A549 (cell line): ENCODE measurements at regions not wholly inside any gene's neighbourhood (a gene's known extent, or its start where the extent isn't known, plus 50 kb on each side); places are given as distances from the start of the nearest gene placed in this dataset.

ENCODE experiments used
- ATAC-seq, 2 experiments: fragments of 200-7000 bp in 1 of 2; fragments of >200 bp in 1 of 2; cut with Nextera tagmentation in 1 of 2; cut with Tn5 transposase in 1 of 2; 3 replicates each; pipeline versions ENCODE4 v1.8.0 to v1.9.1; 2018 to 2020; ENCODE audit warnings: mild to moderate bottlenecking in 1 of 2, moderate library complexity in 1 of 2
- CTCF ChIA-PET: fragments of 300-600 bp; sonication (Branson Sonifier 250); formaldehyde crosslinking; extraction: SDS; loops from one replicate; lab custom pipeline; 2021; ENCODE audit warnings: antibody characterized with exemption, inconsistent platforms; lab: Yijun Ruan, JAX
- POLR2A ChIA-PET: fragments of 350-600 bp; formaldehyde crosslinking; extraction: SDS; loops from one replicate; lab custom pipeline; 2021; ENCODE audit warnings: antibody characterized with exemption, inconsistent platforms; lab: Yijun Ruan, JAX
- DNase-seq, 2 experiments: peaks; one replicate each; pipeline versions ENCODE4 v3.0.0 to v3.0.0-alpha.2; 2011 to 2016; ENCODE audit warnings: low read depth in 1 of 2, low spot score in 1 of 2
- FAIRE-seq: peaks from 2 replicates; lab custom pipeline; 2011; peaks lifted over from hg19 to GRCh38; lab: Jason Lieb, UNC
- H3K27ac ChIP-seq, 2 experiments: fragments of >200 bp; sonication (Bioruptor Twin); formaldehyde crosslinking; 3 replicates each; pipeline ENCODE4 v1.5.1; 2016 to 2017
- H3K4me1 ChIP-seq: fragments of >200 bp; sonication (Bioruptor Twin); formaldehyde crosslinking; 3 replicates; pipeline ENCODE4 v1.6.1; 2016
- H3K4me2 ChIP-seq: fragments of >200 bp; sonication (Bioruptor Twin); formaldehyde crosslinking; 3 replicates; pipeline ENCODE4 v1.6.1; 2016
- H3K4me3 ChIP-seq: fragments of >200 bp; sonication (Bioruptor Twin); formaldehyde crosslinking; 3 replicates; pipeline ENCODE4 v1.5.1; 2016
- H3K9me3 ChIP-seq: fragments of >200 bp; sonication (Bioruptor Twin); formaldehyde crosslinking; 3 replicates; pipeline ENCODE4 v1.6.1; 2016
- CBX2 ChIP-seq: fragments of 200-600 bp; sonication (generic); IDR thresholded peaks from 2 replicates; pipeline ENCODE4 v1.6.1; 2016; ENCODE audit warnings: low read depth, mild to moderate bottlenecking, borderline replicate concordance
- CBX8 ChIP-seq: fragments of 200-600 bp; sonication (generic); IDR thresholded peaks from 2 replicates; pipeline ENCODE4 v1.6.1; 2016
- CHD2 ChIP-seq: fragments of 150-350 bp; IDR thresholded peaks from 2 replicates; pipeline ENCODE4 v1.6.1; 2014; ENCODE audit warnings: low read length; ENCODE audit not compliant: partially characterized antibody
- E2F6 ChIP-seq: IDR thresholded peaks from 2 replicates; pipeline ENCODE4 v1.6.1; 2012; ENCODE audit warnings: low read depth, borderline replicate concordance
- EHF ChIP-seq: fragments of 250-450 bp; sonication (Bioruptor Pico); IDR thresholded peaks from 2 replicates; pipeline ENCODE4 v1.5.0; 2020; ENCODE audit warnings: mild to moderate bottlenecking
- EP300 ChIP-seq, 2 experiments: fragments of >200 bp; sonication (Bioruptor Twin); formaldehyde crosslinking; IDR thresholded peaks; 2 replicates in 1 of 2; 3 replicates in 1 of 2; pipeline ENCODE4 v1.6.1; 2016 to 2017
- FOXS1 ChIP-seq: fragments of 250-450 bp; sonication (Bioruptor Pico); IDR thresholded peaks from 2 replicates; pipeline ENCODE4 v1.5.0; 2020; ENCODE audit warnings: mild to moderate bottlenecking, moderate library complexity
- HDAC2 ChIP-seq: fragments of 200-600 bp; sonication (generic); IDR thresholded peaks from 2 replicates; pipeline ENCODE4 v1.6.1; 2016
- HEYL ChIP-seq: fragments of 250-450 bp; sonication (Bioruptor Pico); IDR thresholded peaks from 2 replicates; pipeline ENCODE4 v1.8.0; 2021; ENCODE audit warnings: mild to moderate bottlenecking, moderate library complexity
- HOXB13 ChIP-seq: fragments of 250-450 bp; sonication (Bioruptor Pico); IDR thresholded peaks from 2 replicates; pipeline ENCODE4 v1.5.0; 2020; ENCODE audit warnings: low read depth, mild to moderate bottlenecking, moderate library complexity
- HOXB5 ChIP-seq: fragments of 250-450 bp; sonication (Bioruptor Pico); IDR thresholded peaks from 2 replicates; pipeline ENCODE4 v1.5.0; 2020; ENCODE audit warnings: mild to moderate bottlenecking, moderate library complexity
- JUN ChIP-seq, 2 experiments: fragments of >200 bp; sonication (Bioruptor Twin); formaldehyde crosslinking; IDR thresholded peaks; 2 replicates in 1 of 2; 3 replicates in 1 of 2; pipeline ENCODE4 v1.6.1; 2016 to 2017
- JUNB ChIP-seq: fragments of >200 bp; sonication (Bioruptor Twin); formaldehyde crosslinking; IDR thresholded peaks from 2 replicates; pipeline ENCODE4 v1.6.1; 2016
- KDM1A ChIP-seq: fragments of 200-600 bp; sonication (generic); IDR thresholded peaks from 2 replicates; pipeline ENCODE4 v1.6.1; 2016; ENCODE audit warnings: low read depth, mild to moderate bottlenecking
- KDM5A ChIP-seq: fragments of 200-600 bp; sonication (generic); IDR thresholded peaks from 2 replicates; pipeline ENCODE4 v1.6.1; 2016; ENCODE audit warnings: antibody characterized with exemption, mild to moderate bottlenecking
- MAFK ChIP-seq: fragments of 450-650 bp; IDR thresholded peaks from 2 replicates; pipeline ENCODE4 v1.6.1; 2014; ENCODE audit not compliant: partially characterized antibody
- MAZ ChIP-seq: fragments of 150-350 bp; IDR thresholded peaks from 2 replicates; pipeline ENCODE4 v1.6.1; 2014; ENCODE audit warnings: antibody characterized with exemption, low read depth, low read length, borderline replicate concordance
- MYC ChIP-seq: IDR thresholded peaks from 2 replicates; pipeline ENCODE4 v1.6.1; 2012; ENCODE audit warnings: mild to moderate bottlenecking, inconsistent platforms, low read length, improper control_type of control experiment, borderline replicate concordance
- NR3C1 ChIP-seq: fragments of >200 bp; sonication (Bioruptor Twin); formaldehyde crosslinking; IDR thresholded peaks from 3 replicates; pipeline ENCODE4 v1.6.1; 2017
- PHF8 ChIP-seq: fragments of 200-600 bp; sonication (generic); IDR thresholded peaks from 2 replicates; pipeline ENCODE4 v1.6.1; 2016; ENCODE audit warnings: low read depth, mild to moderate bottlenecking, antibody characterized with exemption, moderate library complexity, borderline replicate concordance
- POLR2A ChIP-seq: IDR thresholded peaks from 2 replicates; pipeline ENCODE4 v1.6.1; 2012; ENCODE audit warnings: mild to moderate bottlenecking, low read length
- POLR2AphosphoS2 ChIP-seq: conservative IDR thresholded peaks from 2 replicates; pipeline ENCODE4 v1.6.1; 2012; ENCODE audit warnings: low read length, improper control_type of control experiment, inconsistent platforms
- RAD21 ChIP-seq, 2 experiments: fragments of >200 bp in 1 of 2; sonication (Bioruptor Twin) in 1 of 2; formaldehyde crosslinking in 1 of 2; IDR thresholded peaks in 1 of 2; conservative IDR thresholded peaks in 1 of 2; 2 replicates in 1 of 2; 3 replicates in 1 of 2; pipeline ENCODE4 v1.6.1; 2012 to 2018; ENCODE audit warnings: inconsistent platforms in 1 of 2
- RARB ChIP-seq: fragments of 250-450 bp; sonication (Bioruptor Pico); IDR thresholded peaks from 2 replicates; pipeline ENCODE4 v1.8.0; 2021; ENCODE audit warnings: mild to moderate bottlenecking, moderate library complexity
- RFX5 ChIP-seq: fragments of 450-650 bp; IDR thresholded peaks from 2 replicates; pipeline ENCODE4 v1.7.1; 2014; ENCODE audit warnings: antibody characterized with exemption, mild to moderate bottlenecking, moderate library complexity
- SMC3 ChIP-seq: fragments of >200 bp; sonication (Bioruptor Twin); formaldehyde crosslinking; IDR thresholded peaks from 3 replicates; pipeline ENCODE4 v1.6.1; 2018; ENCODE audit warnings: inconsistent platforms
- TFCP2L1 ChIP-seq: fragments of 250-450 bp; sonication (Bioruptor Pico); IDR thresholded peaks from 2 replicates; pipeline ENCODE4 v1.5.0; 2021; ENCODE audit warnings: mild to moderate bottlenecking
- TP53 ChIP-seq: fragments of 250-450 bp; sonication (Bioruptor Pico); IDR thresholded peaks from 2 replicates; pipeline ENCODE4 v1.5.0; 2021; ENCODE audit warnings: mild to moderate bottlenecking, moderate library complexity
- ZNF302 ChIP-seq: fragments of 250-450 bp; sonication (Bioruptor Pico); IDR thresholded peaks from 2 replicates; pipeline ENCODE4 v1.9.0; 2021; ENCODE audit warnings: inconsistent platforms, mild to moderate bottlenecking, moderate library complexity
- ZSCAN20 ChIP-seq: fragments of 250-450 bp; sonication (Bioruptor Pico); IDR thresholded peaks from 2 replicates; pipeline ENCODE4 v1.8.0; 2022; ENCODE audit warnings: mild to moderate bottlenecking, moderate library complexity
- WGBS: methylation state at CpG from one replicate; pipeline ENCODE4 v1.1.6; 2017; ENCODE audit errors: missing lambda C conversion rate; 5-methylcytosine and 5-hydroxymethylcytosine counted together
- TF ChIP-seq, protein P1 (sequence below): fragments of >200 bp; sonication (Bioruptor Twin); formaldehyde crosslinking; IDR thresholded peaks from 2 replicates; pipeline ENCODE4 v1.6.1; 2016
- TF ChIP-seq, protein P2 (sequence below): fragments of >200 bp; sonication (Bioruptor Twin); formaldehyde crosslinking; IDR thresholded peaks from 3 replicates; pipeline ENCODE4 v1.5.1; 2016
- TF ChIP-seq, protein P3 (sequence below): fragments of 250-450 bp; sonication (Bioruptor Pico); IDR thresholded peaks from 2 replicates; pipeline ENCODE4 v1.5.0; 2020; ENCODE audit warnings: low read depth, mild to moderate bottlenecking, moderate library complexity
- TF ChIP-seq, protein P4 (sequence below): IDR thresholded peaks from 2 replicates; pipeline ENCODE4 v1.6.1; 2012

DNA sequence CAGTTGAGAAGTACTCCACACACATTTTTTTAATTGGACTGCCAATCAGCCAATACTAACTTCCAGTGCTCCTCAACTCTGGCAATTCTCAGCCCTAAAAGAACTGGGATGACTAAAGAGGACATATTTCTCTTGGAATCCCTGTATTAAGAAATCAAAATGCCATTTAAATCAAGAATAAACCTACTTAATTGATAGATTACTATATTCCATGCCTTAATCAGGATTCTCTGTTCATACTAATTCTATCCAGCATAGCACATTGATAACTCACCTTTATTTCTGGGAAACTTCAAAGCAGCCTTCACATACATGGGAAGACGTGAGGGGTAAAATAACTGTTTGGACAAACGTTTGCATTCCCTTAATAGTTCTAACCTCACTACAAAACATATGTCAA, 93.0 kb upstream of the DKK2 start:
- no peak for ATAC-seq

DNA sequence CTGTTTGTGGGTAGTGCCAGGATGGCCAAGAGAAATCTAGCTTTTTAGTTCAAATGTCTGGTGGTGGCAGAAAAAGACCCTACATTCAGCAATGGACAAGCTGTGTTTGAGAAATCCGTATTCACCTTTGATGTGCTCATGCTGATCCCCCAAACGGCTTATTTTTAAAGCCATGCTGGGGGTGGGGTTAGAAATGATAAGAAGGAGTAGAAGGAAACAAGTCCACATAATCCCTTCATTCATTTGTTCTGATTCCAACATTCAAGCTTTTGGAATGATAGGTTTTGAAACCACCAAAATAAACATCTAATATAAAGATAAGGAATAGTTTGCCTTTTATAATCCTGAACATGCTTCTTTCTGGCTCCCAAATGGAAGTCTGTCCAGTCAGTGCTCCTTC, 92.0 kb upstream of the DKK2 start:
- WGBS = 0% methylated on average over 2 of the region's 2 CpGs
- ChIA-PET POLR2A (no interaction called here), CTCF (no interaction called here)
- Histone ChIP-seq H3K4me2 (no peak overlapping the region), H3K4me1 (no peaks in the 10 kb centered on the region)
- no peak for FAIRE-seq
- ATAC-seq = no peak
- no peak for DNase-seq
- TF ChIP-seq, protein P1, sequence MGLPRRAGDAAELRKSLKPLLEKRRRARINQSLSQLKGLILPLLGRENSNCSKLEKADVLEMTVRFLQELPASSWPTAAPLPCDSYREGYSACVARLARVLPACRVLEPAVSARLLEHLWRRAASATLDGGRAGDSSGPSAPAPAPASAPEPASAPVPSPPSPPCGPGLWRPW = no peak
- TF ChIP-seq ZSCAN20 (CRISPR knock-in tag) (no peak), MAFK (no peak), RAD21 (conservative IDR thresholded peaks at IDR 0.05 in 1 of 2, IDR thresholded peaks at IDR 0.05 in 1 of 2) (no peak), MAZ (no peak), HOXB5 (CRISPR knock-in tag) (no peak), SMC3 (no peak), FOXS1 (CRISPR knock-in tag) (no peak), JUN (IDR thresholded peaks at IDR 0.05) (no peak), KDM5A (no peak), TFCP2L1 (CRISPR knock-in tag) (no peak), POLR2AphosphoS2 (no peak), NR3C1 (no peak), JUNB (no peak), E2F6 (no peak), HOXB13 (CRISPR knock-in tag) (no peak)
- TF ChIP-seq, all 56 proteins: peak for 0
- Histone ChIP-seq H3K27ac (no peak overlapping the region), H3K9me3 (no peaks in the 10 kb centered on the region), H3K4me3 (no peak overlapping the region)

More for the DNA sequence above, 93.0 kb upstream of the DKK2 start:
- DNase-seq (no peak), FAIRE-seq (no peak)
- 7% methylated on average over 2 of the region's 2 CpGs for WGBS
- no peaks in the 10 kb centered on the region for H3K4me1 ChIP-seq
- ChIA-PET POLR2A (no interaction called here), CTCF (no interaction called here)
- no peaks in the 10 kb centered on the region for H3K9me3 ChIP-seq
- TF ChIP-seq, protein P2, sequence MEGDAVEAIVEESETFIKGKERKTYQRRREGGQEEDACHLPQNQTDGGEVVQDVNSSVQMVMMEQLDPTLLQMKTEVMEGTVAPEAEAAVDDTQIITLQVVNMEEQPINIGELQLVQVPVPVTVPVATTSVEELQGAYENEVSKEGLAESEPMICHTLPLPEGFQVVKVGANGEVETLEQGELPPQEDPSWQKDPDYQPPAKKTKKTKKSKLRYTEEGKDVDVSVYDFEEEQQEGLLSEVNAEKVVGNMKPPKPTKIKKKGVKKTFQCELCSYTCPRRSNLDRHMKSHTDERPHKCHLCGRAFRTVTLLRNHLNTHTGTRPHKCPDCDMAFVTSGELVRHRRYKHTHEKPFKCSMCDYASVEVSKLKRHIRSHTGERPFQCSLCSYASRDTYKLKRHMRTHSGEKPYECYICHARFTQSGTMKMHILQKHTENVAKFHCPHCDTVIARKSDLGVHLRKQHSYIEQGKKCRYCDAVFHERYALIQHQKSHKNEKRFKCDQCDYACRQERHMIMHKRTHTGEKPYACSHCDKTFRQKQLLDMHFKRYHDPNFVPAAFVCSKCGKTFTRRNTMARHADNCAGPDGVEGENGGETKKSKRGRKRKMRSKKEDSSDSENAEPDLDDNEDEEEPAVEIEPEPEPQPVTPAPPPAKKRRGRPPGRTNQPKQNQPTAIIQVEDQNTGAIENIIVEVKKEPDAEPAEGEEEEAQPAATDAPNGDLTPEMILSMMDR = no peak
- TF ChIP-seq ZSCAN20 (CRISPR knock-in tag) = no peak
- TF ChIP-seq, protein P3, sequence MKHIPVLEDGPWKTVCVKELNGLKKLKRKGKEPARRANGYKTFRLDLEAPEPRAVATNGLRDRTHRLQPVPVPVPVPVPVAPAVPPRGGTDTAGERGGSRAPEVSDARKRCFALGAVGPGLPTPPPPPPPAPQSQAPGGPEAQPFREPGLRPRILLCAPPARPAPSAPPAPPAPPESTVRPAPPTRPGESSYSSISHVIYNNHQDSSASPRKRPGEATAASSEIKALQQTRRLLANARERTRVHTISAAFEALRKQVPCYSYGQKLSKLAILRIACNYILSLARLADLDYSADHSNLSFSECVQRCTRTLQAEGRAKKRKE (CRISPR knock-in tag) = no peak
- TF ChIP-seq RAD21 (conservative IDR thresholded peaks at IDR 0.05 in 1 of 2, IDR thresholded peaks at IDR 0.05 in 1 of 2) = no peak
- no peak for TF ChIP-seq TP53 (CRISPR knock-in tag)
- TF ChIP-seq MAFK = no peak
- TF ChIP-seq HDAC2 = no peak
- TF ChIP-seq ZNF302 = no peak
- TF ChIP-seq EHF (CRISPR knock-in tag) = no peak
- no peak for TF ChIP-seq POLR2AphosphoS2
- no peak overlapping the region for H3K27ac ChIP-seq
- no peak overlapping the region for H3K4me3 ChIP-seq
- no peak overlapping the region for H3K4me2 ChIP-seq

GRCh38 chr4:107125496-107125895, 89.4 kb upstream of the DKK2 start:
- ChIA-PET POLR2A (no interaction called here), CTCF (no interaction called here)
- Histone ChIP-seq H3K4me3 (no peak overlapping the region), H3K4me2 (no peak overlapping the region), H3K9me3 (no peaks in the 10 kb centered on the region), H3K4me1 (no peaks in the 10 kb centered on the region), H3K27ac (no peak overlapping the region)
- DNase-seq (no peak), ATAC-seq (no peak), FAIRE-seq (no peak)
- TF ChIP-seq PHF8 (no peak), NR3C1 (no peak), KDM5A (no peak), CHD2 (no peak), RFX5 (no peak), HOXB5 (CRISPR knock-in tag) (no peak), EP300 (IDR thresholded peaks at IDR 0.05) (no peak), CBX2 (no peak), HEYL (no peak), POLR2AphosphoS2 (no peak), TFCP2L1 (CRISPR knock-in tag) (no peak), RARB (no peak), KDM1A (no peak), MYC (no peak), SMC3 (no peak), CBX8 (no peak), POLR2A (no peak), HDAC2 (no peak)
- TF ChIP-seq, protein P4, sequence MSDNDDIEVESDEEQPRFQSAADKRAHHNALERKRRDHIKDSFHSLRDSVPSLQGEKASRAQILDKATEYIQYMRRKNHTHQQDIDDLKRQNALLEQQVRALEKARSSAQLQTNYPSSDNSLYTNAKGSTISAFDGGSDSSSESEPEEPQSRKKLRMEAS = no peak
- WGBS = 4% methylated on average over 2 of the region's 2 CpGs
